Keratinocyte (primary cell): ENCODE measurements at regions not wholly inside any gene's neighbourhood (a gene's known extent, or its start where the extent isn't known, plus 50 kb on each side); places are given as distances from the start of the nearest gene placed in this dataset.
"Not testable (repeated sequence)": the region's sequence is repeated elsewhere in the genome, so short reads cannot be mapped to it uniquely, and the experiment has no call there.

Source experiments
- DNase-seq: peaks from one replicate; pipeline ENCODE4 v3.0.0-alpha.2; 2011; ENCODE audit warnings: low read depth, missing footprints, low spot score
- FAIRE-seq: peaks from 2 replicates; lab custom pipeline; 2011; peaks lifted over from hg19 to GRCh38; lab: Jason Lieb, UNC
- H2AFZ ChIP-seq: 2 replicates; pipeline ENCODE4 v1.6.0; 2012; ENCODE audit warnings: low read length, control low read depth, inconsistent platforms; ENCODE audit not compliant: control insufficient read depth
- H3K27ac ChIP-seq: 2 replicates; pipeline ENCODE4 v1.5.1; 2011; ENCODE audit warnings: low read length; ENCODE audit not compliant: control insufficient read depth, insufficient read depth
- H3K27me3 ChIP-seq: 3 replicates; pipeline ENCODE4 v1.6.0; 2011; ENCODE audit warnings: low read length; ENCODE audit not compliant: control insufficient read depth, insufficient read depth; ENCODE audit errors: extremely low read depth
- H3K36me3 ChIP-seq, 2 experiments: 2 replicates in 1 of 2; 3 replicates in 1 of 2; pipeline ENCODE4 v1.5.1; 2011; ENCODE audit warnings: low read length in 2 of 2, mild to moderate bottlenecking in 1 of 2; ENCODE audit not compliant: control insufficient read depth in 2 of 2, insufficient read depth in 2 of 2; ENCODE audit errors: extremely low read depth in 1 of 2
- H3K4me1 ChIP-seq: 3 replicates; pipeline ENCODE4 v1.5.1; 2011; ENCODE audit warnings: low read length; ENCODE audit not compliant: control insufficient read depth, insufficient read depth; ENCODE audit errors: extremely low read depth
- H3K4me2 ChIP-seq: 3 replicates; pipeline ENCODE4 v1.6.0; 2011; ENCODE audit warnings: low read depth, low read length; ENCODE audit not compliant: control insufficient read depth, insufficient read depth; ENCODE audit errors: extremely low read depth
- H3K4me3 ChIP-seq, 3 experiments: fragments of 200-600 bp in 1 of 3; sonication (generic) in 1 of 3; 2 replicates in 2 of 3; 3 replicates in 1 of 3; pipeline ENCODE4 v1.5.1; 2011 to 2016; ENCODE audit warnings: low read length in 3 of 3, mild to moderate bottlenecking in 3 of 3, control low read depth in 2 of 3, inconsistent platforms in 1 of 3, low read depth in 1 of 3, mixed read lengths in 1 of 3, mixed run types in 1 of 3, moderate library complexity in 1 of 3; ENCODE audit not compliant: control insufficient read depth in 2 of 3, insufficient read depth in 2 of 3; ENCODE audit errors: extremely low read depth in 1 of 3
- H3K79me2 ChIP-seq: 2 replicates; pipeline ENCODE4 v1.6.0; 2012; ENCODE audit warnings: low read length; ENCODE audit not compliant: control insufficient read depth, insufficient read depth
- H3K9ac ChIP-seq: 3 replicates; pipeline ENCODE4 v1.6.0; 2011; ENCODE audit warnings: low read length; ENCODE audit not compliant: control insufficient read depth, insufficient read depth; ENCODE audit errors: extremely low read depth
- H3K9me1 ChIP-seq: 3 replicates; pipeline ENCODE4 v1.6.0; 2011; ENCODE audit warnings: low read length; ENCODE audit not compliant: control insufficient read depth, insufficient read depth; ENCODE audit errors: extremely low read depth
- H3K9me3 ChIP-seq: 2 replicates; pipeline ENCODE4 v1.5.1; 2012; ENCODE audit warnings: low read depth, low read length; ENCODE audit not compliant: control insufficient read depth
- H4K20me1 ChIP-seq: 3 replicates; pipeline ENCODE4 v1.6.0; 2011; ENCODE audit warnings: low read length; ENCODE audit not compliant: control insufficient read depth, insufficient read depth; ENCODE audit errors: extremely low read depth
- CTCF ChIP-seq, 3 experiments: IDR thresholded peaks in 1 of 3; conservative IDR thresholded peaks in 1 of 3; optimal IDR thresholded peaks in 1 of 3; 2 replicates in 2 of 3; 3 replicates in 1 of 3; pipeline versions ENCODE3 to v1.5.1; 2011; ENCODE audit warnings: low read length in 3 of 3, mild to moderate bottlenecking in 3 of 3, moderate library complexity in 2 of 3, control low read depth in 1 of 3, inconsistent platforms in 1 of 3; ENCODE audit not compliant: insufficient read depth in 2 of 3; ENCODE audit errors: extremely low read depth in 1 of 3
- EZH2 ChIP-seq: IDR thresholded peaks from one replicate; pipeline ENCODE4 v1.6.1; 2012; ENCODE audit warnings: inconsistent platforms, mild to moderate bottlenecking, low read length, moderate library complexity
- dilution Hi-C: fragments of 300-500 bp; cut with MboI; formaldehyde crosslinking; loops from one replicate; pipeline ENCODE4 v1.7.0; 2020; ENCODE audit warnings: low sequenced_read_pairs; ENCODE audit not compliant: extremely low pct_ligation_motif_present

GRCh38 chr12:111259231-111259630, 109.7 kb downstream of the PHETA1 start:
- Histone ChIP-seq H2AFZ (no peak overlapping the region), H4K20me1 (no peaks in the 10 kb centered on the region), H3K9ac (no peak overlapping the region), H3K4me2 (no peak overlapping the region), H3K9me1 (no peaks in the 10 kb centered on the region), H3K79me2 (no peaks in the 10 kb centered on the region), H3K27me3 (peaks cover 8% of the 10 kb centered on the region), H3K4me1 (no peaks in the 10 kb centered on the region), H3K36me3 (no peaks in the 10 kb centered on the region), H3K4me3 (no peak overlapping the region), H3K27ac (no peak overlapping the region), H3K9me3 (no peaks in the 10 kb centered on the region)
- DNase-seq (no peak), FAIRE-seq (no peak)
- TF ChIP-seq CTCF (optimal IDR thresholded peaks at IDR 0.05 in 1 of 3, IDR thresholded peaks at IDR 0.05 in 1 of 3, conservative IDR thresholded peaks at IDR 0.05 in 1 of 3; ENCODE audit: extremely low read depth in 1 of 3, insufficient read depth in 2 of 3, low read length in 3 of 3) (no peak), EZH2 (no peak)
- dilution Hi-C loops: no loop called here

GRCh38 chr12:111258081-111258480, 110.8 kb downstream of the PHETA1 start:
- H3K9ac ChIP-seq, FAIRE-seq, H3K4me2 ChIP-seq, H3K36me3 ChIP-seq, DNase-seq, H4K20me1 ChIP-seq, H3K27ac ChIP-seq, H3K4me1 ChIP-seq, H3K9me1 ChIP-seq, H3K27me3 ChIP-seq, H3K9me3 ChIP-seq, H3K79me2 ChIP-seq, dilution Hi-C loops, H2AFZ ChIP-seq, H3K4me3 ChIP-seq: not testable (repeated sequence)

- peaks cover 8% of the 10 kb centered on the region for H3K27me3 ChIP-seq
- no peaks in the 10 kb centered on the region for H3K9me1 ChIP-seq
- DNase-seq (no peak), FAIRE-seq (no peak)
- no peaks in the 10 kb centered on the region for H3K4me1 ChIP-seq
- H2AFZ ChIP-seq: no peak overlapping the region
- no peak overlapping the region for H3K27ac ChIP-seq
- no peaks in the 10 kb centered on the region for H3K9me3 ChIP-seq
- TF ChIP-seq EZH2 (no peak), CTCF (optimal IDR thresholded peaks at IDR 0.05 in 1 of 3, IDR thresholded peaks at IDR 0.05 in 1 of 3, conservative IDR thresholded peaks at IDR 0.05 in 1 of 3; ENCODE audit: extremely low read depth in 1 of 3, insufficient read depth in 2 of 3, low read length in 3 of 3) (no peak)
- no peaks in the 10 kb centered on the region for H3K36me3 ChIP-seq
- H3K4me2 ChIP-seq: no peak overlapping the region
- dilution Hi-C loops: no loop called here
- H3K9ac ChIP-seq: no peak overlapping the region
- H3K79me2 ChIP-seq: no peaks in the 10 kb centered on the region
- H4K20me1 ChIP-seq: no peaks in the 10 kb centered on the region
- H3K4me3 ChIP-seq: no peak overlapping the region
These were observed 111.4 kb downstream of the PHETA1 start for GRCh38 chr12:111257435-111257902.
